Embryonic facial prominence (tissue), 1 donor: ENCODE measurements at regions not wholly inside any gene's neighbourhood (a gene's known extent, or its start where the extent isn't known, plus 50 kb on each side); places are given as distances from the start of the nearest gene placed in this dataset.

ENCODE experiments used
- DNase-seq: peaks from one replicate; pipeline ENCODE4 v3.0.0-alpha.2; 2016; ENCODE audit errors: extremely low spot score

DNA sequence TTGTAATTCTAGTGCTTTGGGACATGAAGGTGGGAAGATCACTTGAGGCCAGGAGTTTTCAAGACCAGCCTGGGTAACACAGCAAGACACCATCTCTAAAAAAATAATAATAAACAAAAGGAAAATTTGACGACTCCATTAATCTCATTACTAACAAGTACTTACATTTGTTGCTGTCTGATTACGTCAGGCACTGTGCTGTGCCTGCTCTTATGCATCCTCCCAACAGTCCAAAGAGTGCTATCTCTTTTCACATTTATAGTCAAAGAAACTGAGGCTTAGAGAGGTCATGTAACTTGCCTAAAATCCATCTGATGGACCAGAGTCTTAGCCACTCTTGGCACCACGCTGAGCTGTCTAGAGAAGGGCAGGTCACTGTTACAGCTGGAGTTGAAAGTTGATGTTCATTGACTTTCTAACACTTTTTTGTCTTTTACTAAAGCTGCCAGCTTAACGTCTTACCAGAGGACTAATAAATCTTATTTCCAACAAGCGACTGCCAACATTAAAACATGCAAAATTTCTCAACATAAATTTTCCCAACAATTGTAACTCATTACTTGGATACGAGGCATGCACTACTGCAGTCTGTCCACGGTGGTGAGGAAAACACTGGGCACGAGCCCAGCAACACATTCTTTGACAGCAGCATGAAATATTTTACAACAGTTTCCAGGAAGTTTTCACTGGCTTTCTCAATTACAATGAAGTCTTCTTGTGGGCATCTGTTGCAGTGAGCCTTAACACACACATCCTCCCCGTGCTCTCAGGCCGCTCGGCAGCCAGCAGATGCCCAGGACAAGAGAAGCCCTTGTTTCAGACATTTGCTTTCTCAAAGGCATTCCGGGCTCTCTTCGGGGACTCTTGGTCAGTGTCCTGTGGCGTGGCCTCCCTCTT is 262.9 kb upstream of the PROX1 start:
- peak; percentile 10 for DNase-seq

DNA sequence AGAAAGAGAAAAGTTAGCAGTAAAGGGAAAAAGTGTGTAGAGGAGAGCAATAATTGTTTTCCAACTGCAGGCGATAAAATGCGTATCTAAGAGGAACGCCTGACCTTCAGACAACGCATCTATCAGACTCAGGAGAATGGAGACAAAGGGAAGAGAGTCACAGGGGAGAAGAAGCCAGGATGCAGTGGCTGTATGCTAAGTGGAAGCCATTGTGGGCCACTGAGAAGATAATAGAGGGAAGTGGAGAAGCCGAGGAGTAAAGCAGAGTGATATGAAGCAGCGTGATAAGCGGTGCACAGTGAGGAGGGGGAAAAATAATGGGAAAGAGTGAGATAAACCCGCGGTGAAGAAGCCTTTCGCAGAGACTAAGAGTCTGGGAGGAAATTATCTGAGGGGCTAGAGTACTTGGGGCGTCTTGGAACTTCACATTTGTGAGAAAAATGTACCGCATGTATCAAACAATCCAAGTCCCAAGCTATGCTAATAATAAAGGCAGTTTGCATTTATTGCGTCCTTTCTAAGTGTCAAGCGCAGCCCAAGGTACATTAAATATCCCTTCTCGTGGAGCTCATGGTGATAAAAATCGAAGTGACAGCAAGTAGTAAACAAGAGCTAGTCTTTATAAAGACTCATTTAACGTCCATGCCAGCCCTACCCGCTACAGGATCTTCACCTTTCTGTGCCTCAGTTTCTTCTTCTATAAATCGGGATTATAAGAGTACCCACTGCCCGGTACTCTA is 259.8 kb upstream of the PROX1 start:
- DNase-seq: no peak

DNA sequence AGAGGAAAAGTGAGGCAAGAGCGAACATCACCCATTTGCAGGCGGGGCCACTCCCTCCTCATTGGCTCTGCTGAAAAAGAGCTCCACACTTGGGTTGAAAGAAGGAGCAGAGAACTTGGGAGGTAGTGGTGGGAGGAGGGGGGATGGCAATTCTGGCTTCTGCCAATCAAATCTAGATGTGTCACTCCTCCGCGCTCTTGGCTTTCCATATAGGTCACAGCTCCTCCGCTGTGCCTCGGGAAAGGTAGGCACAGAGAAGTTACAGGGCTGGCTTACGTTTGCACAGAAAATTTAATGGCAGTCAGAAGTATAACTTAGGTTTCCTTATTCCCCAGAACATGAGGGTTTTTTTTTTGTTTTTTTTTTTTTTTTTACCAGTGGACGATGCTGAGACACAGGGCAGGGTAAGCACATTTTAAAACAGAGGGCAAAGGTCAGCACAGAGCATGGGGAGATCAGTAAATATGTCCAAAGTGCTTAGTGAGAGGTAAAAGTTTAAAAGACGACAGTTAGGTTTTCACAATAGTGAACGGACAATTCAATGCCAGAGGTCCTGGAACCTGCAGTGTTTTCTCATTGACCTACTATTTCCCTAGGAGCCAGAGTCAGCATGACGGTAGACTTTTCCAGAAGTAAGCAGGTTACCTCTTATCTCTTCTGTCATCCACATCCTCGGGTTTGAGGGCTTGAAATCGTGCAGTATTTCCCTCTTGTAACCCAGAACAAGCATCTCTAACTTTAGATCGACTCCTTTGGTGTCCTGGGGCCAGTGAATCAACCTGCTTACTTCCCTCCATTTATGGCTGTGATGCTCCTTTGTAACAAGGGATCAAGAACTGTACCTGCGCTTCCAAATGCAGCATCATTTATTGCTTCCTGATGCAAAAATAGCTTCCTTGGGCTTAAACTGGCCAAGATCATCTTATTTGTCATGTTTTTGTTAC is 258.9 kb upstream of the PROX1 start:
- DNase-seq: no peak

DNA sequence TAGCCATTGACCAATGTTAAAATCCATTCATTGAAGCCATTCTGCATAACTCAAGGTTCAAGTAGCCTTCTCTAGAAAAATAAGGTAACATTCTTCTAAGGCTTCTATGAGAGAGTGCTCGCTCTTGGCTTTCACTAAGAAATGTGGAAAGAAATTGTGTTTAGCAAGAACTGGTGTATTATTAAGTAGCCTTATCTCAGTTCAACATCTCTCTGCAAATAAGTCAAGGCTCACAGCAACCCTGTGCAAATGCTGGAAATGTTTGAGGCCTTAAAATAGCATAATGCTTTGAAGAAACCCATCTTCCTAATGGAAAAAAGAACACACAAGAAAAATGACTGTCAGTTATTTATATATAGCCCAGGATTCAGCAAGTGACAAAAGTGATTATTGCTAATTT is 254.1 kb upstream of the PROX1 start:
- no peak for DNase-seq

DNA sequence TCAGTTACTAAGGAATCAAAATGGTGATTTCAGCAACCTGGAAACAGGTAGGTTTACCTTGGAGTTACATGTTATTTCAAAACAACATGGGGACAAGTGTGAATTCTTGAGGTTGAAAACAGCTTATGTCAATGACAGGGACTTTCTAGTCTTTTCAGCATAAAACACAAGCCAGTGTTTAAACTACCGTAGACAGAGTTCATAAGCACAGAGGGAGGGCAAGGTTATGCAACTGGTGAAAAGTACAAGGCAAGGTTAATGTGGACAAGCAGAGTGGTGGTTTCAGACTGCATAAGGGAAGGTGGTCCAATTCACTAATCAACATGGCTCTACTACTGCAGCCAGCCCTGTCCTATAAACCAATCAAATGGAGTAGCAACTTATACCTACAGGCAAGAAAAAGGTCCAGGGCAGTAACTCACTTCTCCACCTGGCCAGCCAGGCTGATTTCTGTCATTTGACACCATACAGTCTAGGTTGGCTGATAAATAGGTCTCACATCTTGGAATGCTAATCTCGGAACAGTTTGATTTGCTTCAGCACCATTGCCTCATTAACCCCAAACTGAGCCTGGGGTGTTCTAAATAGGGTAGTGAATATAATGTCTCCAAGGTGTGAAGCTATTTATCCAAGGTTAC is 250.3 kb upstream of the PROX1 start:
- DNase-seq: no peak

DNA sequence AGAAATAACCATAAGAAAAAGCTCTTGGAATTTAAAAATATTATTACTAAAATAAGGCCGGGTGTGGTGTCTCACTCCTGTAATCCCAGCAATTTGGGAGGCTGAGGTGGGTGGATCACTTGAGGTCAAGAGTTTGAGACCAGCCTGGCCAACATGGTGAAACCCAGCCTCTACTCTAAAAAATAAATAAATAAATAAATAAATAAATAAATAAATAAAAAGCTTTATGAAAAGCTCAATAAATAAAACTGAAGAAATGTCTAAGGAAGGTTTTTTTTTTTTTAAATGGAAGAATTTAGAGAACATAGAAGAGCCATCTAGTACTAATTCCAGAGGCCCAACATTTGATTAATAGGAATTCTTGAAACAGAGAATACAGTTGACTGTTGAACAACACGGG is 249.1 kb upstream of the PROX1 start:
- no peak for DNase-seq

DNA sequence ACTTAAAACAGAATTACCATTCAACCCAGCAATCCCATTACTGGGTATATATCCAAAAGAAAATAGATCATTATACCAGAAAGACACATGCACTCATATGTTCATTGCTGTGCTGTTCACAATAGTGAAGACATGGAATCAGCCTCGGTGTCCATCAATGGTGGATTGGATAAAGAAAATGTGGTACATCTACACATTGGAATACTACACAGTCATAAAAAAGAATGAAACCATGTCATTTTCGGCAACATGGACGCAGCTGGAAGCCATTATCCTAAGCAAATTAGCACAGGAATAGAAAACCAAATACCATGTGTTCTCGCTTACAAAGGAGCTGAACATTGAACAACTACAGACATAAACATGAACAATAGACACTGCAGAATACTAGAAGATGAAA is 244.8 kb upstream of the PROX1 start:
- no peak for DNase-seq

DNA sequence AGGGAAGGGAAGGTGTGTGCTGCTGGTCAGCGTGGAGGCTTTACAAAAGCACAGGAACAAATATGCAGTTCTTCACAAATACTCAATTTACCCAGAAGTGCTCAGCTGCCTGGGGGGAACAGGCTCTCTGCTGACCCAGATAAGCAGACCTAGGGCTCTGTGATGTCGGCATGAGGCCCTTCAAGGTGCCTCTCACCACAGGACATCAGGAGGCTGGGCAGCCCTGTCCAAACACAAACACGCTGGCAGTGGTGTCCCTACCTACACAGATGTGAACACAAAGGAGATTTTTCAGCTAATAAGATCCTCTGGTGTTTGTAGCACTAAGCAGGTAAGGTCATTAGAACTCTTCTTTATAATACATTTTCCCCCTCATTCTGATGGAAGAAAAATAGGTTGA is 243.0 kb upstream of the PROX1 start:
- no peak for DNase-seq

DNA sequence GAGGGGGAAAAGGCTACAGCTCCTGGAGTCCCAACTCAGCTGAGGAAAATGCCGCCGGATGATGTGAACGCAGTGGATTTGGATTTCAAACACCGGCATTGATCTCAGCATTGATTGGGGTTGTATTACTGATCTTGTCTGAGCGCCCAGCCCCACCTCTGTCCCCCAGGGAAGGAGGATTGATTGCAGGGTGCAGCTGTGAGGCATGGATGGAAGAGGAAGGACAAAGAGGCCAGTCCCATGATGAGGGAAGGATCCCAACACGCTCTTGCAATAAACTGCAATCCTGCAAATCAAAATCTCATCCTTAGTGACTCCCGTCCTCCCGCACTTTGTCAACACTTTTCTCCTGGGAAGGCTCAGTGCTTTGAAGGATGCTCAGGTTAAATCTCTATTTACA is 242.3 kb upstream of the PROX1 start:
- DNase-seq: no peak

DNA sequence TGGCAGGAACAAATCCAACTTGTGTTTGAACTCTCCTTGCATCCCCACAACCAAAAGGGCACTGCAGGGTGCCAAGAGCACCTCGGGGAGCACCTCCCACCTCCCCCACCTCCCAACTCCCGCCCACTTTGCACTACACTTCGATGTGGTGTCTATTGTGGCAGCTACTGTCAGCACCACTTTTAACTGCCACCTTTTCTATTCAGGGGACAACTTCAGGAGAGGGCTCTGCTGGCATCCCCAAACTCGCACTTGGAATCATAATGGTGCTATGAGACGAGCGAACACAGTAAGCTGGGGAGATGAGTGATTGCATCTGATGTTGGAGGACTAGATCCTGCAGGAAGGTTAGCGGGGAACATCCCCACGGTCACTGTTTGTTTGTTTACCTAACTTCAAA is 238.2 kb upstream of the PROX1 start:
- DNase-seq: no peak

DNA sequence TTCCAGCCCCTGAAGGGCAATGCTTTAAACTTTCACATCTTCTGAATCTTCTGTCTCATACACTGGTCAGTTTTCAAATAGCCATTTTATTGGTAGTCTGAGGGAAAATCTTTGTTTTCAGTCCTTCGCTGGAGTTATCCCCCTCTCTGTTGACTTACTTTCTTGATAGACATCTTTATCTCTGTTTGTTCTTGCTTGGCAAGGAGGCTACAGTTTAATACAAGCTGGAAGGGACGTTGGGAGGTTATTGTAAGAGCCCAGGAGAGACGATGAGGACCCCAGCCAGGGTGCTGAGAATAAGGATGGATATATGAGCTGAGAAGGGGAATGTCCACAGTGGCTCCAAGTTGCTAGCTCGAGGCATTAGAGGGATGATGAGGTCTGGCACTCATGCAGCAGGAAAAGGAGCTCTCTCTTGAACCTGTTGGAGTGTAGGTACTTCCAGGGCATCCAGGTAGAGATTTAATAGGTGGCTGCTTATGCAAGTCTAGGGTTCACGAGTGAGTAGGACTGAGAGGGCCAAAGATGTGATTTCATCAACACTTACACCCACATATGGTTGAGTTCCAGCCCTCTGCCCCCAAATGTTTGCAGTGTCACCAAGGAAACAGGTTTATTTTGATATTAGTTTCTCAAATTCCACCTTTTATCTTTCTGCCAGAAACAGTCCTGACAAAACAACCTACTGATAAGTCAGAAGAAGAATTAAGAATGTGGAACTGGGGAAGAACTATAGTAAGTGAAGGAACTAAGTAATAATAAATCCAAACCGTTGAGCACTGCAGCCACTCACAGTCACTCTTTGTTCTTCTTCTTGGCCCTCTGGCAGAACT is 237.3 kb upstream of the PROX1 start:
- no peak for DNase-seq

DNA sequence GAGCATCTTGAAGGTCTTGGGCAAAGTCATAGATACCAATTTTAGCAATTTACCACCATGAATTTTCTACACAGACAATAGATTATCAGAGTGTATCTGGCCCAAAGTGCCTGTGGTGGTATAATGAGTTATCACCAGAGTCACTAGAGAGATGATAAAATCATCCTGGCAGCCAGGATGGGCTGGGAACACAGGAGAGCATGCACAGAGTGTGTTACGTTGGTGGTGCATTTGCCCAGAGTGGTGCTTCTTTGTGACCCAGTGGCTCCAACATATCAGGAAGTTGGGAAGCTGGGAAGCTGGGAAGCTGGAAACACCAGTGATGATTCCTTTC is 236.7 kb upstream of the PROX1 start:
- DNase-seq: no peak

DNA sequence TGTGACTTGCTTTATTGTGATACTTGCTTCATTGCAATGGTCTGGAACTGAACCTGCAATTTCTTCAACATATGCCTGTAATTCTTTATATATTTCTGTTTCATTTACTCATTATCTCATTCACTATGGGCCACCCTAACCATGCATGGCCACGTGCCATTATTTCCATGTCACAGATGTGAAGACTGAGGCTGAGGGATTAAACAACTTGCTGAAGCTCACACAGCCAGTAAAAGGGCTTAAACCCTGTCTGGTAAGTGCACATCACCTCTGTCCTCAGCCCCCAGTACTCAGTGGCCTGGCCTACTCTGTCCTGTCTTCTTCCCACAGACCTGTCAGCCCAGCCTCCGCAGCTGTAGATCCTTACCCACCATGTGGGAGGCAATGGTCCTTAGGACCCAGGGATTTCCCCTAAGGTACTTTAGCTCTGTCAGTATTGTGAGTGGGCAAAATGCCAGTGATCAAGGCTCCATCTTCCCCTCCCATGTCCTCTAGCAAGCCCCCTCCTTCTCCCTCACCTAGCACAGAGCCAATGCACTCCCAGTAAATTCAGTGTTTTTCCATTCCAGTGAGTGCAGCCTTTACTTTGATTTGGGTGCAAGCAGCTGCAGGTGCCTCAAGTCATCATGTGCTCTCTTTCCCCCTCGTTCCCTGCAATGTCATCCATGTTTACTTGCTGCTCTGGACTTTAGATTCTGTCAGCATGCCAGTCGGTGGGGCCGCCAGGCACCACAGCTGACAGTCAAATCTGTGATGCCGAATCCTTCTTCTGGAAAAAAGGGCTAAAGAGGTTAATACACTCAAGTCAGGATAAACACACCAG is 228.2 kb upstream of the PROX1 start:
- DNase-seq: no peak

DNA sequence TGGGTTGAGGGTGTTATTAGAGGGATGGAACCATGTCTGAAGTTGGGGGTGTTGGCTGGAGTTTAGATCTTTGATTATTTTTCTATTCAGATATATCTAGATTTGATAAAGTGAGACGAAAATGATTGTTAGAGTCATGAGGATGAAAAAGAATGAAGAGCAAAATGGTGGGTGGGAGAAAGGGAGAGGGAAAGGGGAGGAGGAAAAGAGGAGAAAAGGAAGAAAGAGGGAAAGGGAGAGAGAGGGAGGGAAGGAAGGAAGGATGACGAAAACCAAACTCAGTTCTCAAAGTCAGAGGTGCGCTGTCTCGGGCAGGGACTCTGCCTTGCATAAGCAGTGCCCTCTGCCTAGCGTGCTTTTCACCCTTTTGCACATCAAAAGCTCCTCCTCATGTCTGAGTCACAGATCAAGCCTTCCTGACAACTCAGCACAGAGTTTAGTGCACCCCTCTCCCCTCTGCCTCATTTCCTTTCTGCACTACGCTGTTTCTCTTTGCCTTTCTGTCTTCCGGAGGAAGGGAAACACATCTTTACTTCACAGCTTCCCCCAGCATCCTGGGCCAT is 225.8 kb upstream of the PROX1 start:
- no peak for DNase-seq

DNA sequence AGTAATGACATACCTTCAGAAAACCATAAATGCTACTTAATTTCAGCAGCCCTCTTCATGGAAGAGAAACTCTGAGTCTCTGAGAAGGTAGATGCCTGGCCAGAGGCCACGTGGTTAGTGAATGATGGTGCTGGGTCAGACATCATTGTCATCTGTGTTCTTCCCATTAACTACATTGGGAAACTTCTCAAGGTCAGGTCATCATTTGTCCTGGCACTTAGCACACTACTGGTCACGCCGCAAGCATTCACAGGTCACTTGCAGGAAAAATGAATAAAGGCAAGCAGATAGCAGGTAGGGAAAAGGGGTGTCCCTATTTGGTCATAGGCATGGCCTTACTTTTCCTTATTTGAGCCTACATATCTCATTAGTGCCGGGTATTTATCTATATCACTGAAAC is 220.1 kb upstream of the PROX1 start:
- no peak for DNase-seq

DNA sequence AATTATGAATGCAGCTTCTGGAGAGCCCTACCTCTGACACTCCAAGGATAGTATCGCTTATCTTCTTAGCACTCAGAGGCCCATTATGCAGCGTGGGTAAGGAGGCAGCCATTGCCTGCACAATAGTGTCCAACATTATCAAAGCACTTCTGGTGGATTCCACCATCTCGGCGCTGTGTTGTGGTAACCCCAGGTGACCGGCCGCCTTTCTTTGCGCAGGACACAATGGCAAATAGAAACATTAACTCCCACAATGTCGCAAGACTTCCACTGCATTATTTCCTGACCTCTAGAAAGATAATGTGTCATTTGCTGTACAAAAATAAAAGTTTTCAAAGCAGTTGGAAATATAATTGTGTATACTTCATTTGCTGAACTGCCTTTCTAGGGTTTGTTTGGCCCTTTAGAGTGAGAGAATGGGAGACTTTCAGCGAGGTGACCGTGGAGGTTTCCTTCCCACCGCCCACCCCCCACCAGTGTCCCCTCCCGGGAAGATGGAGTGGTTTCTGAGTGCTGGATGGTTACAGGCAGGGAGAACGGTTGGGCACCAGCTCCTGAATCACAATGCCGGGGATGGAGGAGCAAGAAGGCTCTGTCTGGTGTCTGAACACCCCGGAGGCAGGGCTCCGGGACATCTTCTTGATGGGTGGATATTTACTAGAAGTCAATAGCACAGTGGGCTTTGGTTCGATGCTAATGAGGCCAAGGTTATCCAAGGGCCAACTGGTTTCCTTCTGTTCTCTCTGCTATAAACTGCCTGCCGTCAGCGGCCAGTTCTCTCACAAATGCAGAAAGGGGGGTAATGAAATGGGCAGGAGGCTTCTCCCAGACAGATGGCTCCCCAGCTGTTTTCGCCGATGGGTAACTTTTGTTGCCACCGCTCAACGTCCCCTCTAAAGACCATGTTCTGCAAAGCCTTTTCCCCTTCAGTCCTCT is 215.4 kb upstream of the PROX1 start:
- DNase-seq: no peak

DNA sequence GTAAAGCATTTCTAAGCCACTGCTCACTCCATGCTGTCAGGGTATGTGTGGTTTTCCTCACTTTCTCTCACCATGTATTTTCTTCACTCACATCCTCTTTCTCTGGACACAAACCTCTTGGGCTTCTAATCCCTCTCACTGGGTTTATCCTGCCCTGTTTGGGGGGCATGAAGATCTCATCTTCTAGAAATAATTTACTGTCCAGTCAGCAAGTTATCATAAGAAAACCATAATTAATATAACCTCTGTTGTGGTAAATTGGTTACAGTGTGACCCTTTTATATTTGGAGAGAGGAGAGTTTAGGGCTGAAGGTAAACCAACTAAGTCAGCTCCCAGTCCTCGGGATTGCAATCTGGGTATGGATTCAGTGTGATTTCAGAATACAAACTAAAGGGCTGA is 213.8 kb upstream of the PROX1 start:
- DNase-seq: no peak

DNA sequence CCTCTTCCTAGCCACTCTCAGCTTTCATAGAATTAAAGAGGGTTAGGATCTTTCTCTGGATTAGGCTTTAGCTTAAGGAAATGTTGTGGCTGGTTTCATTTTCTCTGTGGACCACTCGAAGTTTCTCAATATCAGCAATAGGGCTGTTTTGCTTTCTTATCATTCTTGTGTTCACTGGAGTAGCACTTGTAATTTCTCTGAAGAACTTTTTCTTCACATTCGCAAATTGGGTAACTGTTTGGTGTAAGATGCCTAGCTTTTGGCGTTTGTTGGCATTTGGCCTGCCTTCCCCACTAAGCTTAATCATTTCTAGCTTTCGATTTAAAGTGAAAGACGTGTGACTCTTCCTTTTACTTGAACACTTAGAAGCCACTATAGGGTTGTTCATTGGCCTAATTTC is 210.8 kb upstream of the PROX1 start:
- DNase-seq: no peak

DNA sequence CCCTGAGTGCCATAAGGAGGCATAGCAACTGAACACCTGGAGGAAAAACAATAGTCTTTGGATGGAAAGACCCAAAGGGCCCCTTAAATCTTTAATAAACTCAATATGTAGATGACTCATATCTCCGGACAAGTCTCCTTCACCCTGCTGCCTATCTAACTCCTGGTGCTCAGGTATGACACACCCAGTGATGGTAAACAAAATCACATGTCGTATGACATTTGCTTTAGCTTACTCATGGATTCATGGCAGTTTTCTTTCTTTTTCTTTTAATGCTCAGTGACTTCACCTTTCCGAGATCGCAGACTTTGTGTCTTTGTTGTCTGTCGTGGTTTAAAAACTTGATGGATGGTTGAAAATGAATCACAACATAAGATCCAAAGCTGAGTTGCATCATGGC is 208.5 kb upstream of the PROX1 start:
- no peak for DNase-seq
